SK-N-SH (cell line): ENCODE measurements at regions not wholly inside any gene's neighbourhood (a gene's known extent, or its start where the extent isn't known, plus 50 kb on each side); places are given as distances from the start of the nearest gene placed in this dataset.
A peak's percentile ranks its signal among the peaks of the same experiment; 100 is the strongest.
"Not testable (repeated sequence)": the region's sequence is repeated elsewhere in the genome, so short reads cannot be mapped to it uniquely, and the experiment has no call there.

Experiments used
- CTCF ChIA-PET: fragments of 300-600, 350-600 bp; formaldehyde crosslinking; extraction: SDS; loops from one replicate; lab custom pipeline; 2021; lab: Yijun Ruan, JAX
- POLR2A ChIA-PET: fragments of 350-600 bp; sonication (Branson Sonifier 250); formaldehyde crosslinking; extraction: SDS; loops from one replicate; lab custom pipeline; 2020; ENCODE audit warnings: antibody characterized with exemption, inconsistent platforms; lab: Yijun Ruan, JAX
- DNase-seq: peaks from one replicate; pipeline ENCODE4 v3.0.0; 2012
- H2AFZ ChIP-seq: fragments of 200-600 bp; sonication (generic); 2 replicates; pipeline ENCODE4 v1.8.1; 2016; ENCODE audit warnings: antibody characterized with exemption, mild to moderate bottlenecking, low read depth
- H3F3A ChIP-seq: fragments of 200-600 bp; sonication (generic); replicated peaks from 2 replicates; pipeline ENCODE3; 2016; ENCODE audit warnings: antibody characterized with exemption, mild to moderate bottlenecking; ENCODE audit not compliant: insufficient read depth
- H3K27ac ChIP-seq, 2 experiments: fragments of 200-500 bp in 1 of 2; fragments of 200-600 bp in 1 of 2; sonication (Bioruptor generic) in 1 of 2; sonication (generic), shearing (Covaris generic) in 1 of 2; 2 replicates each; pipeline versions ENCODE4 v1.5.1 to v1.6.1; 2014 to 2016; ENCODE audit warnings: low read depth in 2 of 2, inconsistent platforms in 1 of 2, low read length in 1 of 2, mild to moderate bottlenecking in 1 of 2, mixed read lengths in 1 of 2
- H3K27me3 ChIP-seq: fragments of 200-600 bp; sonication (generic), shearing (Covaris generic); 2 replicates; pipeline ENCODE4 v1.6.1; 2016; ENCODE audit warnings: mixed run types; ENCODE audit not compliant: insufficient read depth
- H3K36me3 ChIP-seq, 2 experiments: fragments of 200-500 bp in 1 of 2; fragments of 200-600 bp in 1 of 2; sonication (Bioruptor generic) in 1 of 2; sonication (generic) in 1 of 2; replicated peaks in 1 of 2; 2 replicates each; pipeline versions ENCODE3 to v1.5.1; 2014 to 2016; ENCODE audit warnings: low read length in 1 of 2, mild to moderate bottlenecking in 1 of 2; ENCODE audit not compliant: insufficient read depth in 2 of 2, control insufficient read depth in 1 of 2
- H3K4me1 ChIP-seq, 2 experiments: fragments of 200-500 bp in 1 of 2; fragments of 200-600 bp in 1 of 2; sonication (Bioruptor generic) in 1 of 2; sonication (generic), shearing (Covaris generic) in 1 of 2; 2 replicates each; pipeline versions ENCODE4 v1.5.1 to v1.6.1; 2014 to 2016; ENCODE audit warnings: low read depth in 1 of 2, low read length in 1 of 2, mixed run types in 1 of 2; ENCODE audit not compliant: insufficient read depth in 2 of 2, control insufficient read depth in 1 of 2
- H3K4me2 ChIP-seq: fragments of 200-600 bp; sonication (generic), shearing (Covaris generic); 2 replicates; pipeline ENCODE4 v1.6.1; 2017; ENCODE audit warnings: mixed run types
- H3K4me3 ChIP-seq, 2 experiments: fragments of 200-500 bp in 1 of 2; fragments of 200-600 bp in 1 of 2; sonication (Bioruptor generic) in 1 of 2; sonication (generic), shearing (Covaris generic) in 1 of 2; 2 replicates each; pipeline versions ENCODE4 v1.5.1 to v1.8.1; 2014 to 2016; ENCODE audit warnings: low read depth in 2 of 2, inconsistent platforms in 1 of 2, low read length in 1 of 2, mild to moderate bottlenecking in 1 of 2, mixed read lengths in 1 of 2, moderate library complexity in 1 of 2
- H3K79me2 ChIP-seq: fragments of 200-600 bp; sonication (generic); 2 replicates; pipeline ENCODE4 v1.8.1; 2017; ENCODE audit warnings: mild to moderate bottlenecking; ENCODE audit not compliant: insufficient read depth
- H3K9ac ChIP-seq: fragments of 200-600 bp; sonication (generic); 2 replicates; pipeline ENCODE4 v1.6.1; 2017; ENCODE audit warnings: mixed run types
- H3K9me2 ChIP-seq: fragments of 200-600 bp; sonication (generic); 2 replicates; pipeline ENCODE4 v1.6.1; 2017; ENCODE audit warnings: mixed run types
- H3K9me3 ChIP-seq: fragments of 200-600 bp; sonication (generic); 2 replicates; pipeline ENCODE4 v1.6.1; 2017; ENCODE audit warnings: mixed run types, mild to moderate bottlenecking, moderate library complexity
- H4K20me1 ChIP-seq: fragments of 200-600 bp; sonication (generic); 2 replicates; pipeline ENCODE4 v1.6.1; 2017; ENCODE audit warnings: mild to moderate bottlenecking, mixed run types; ENCODE audit not compliant: insufficient read depth
- ELF1 ChIP-seq: IDR thresholded peaks from 2 replicates; pipeline ENCODE4 v1.4.0; 2012
- EP300 ChIP-seq, 2 experiments: IDR thresholded peaks; 2 replicates each; pipeline versions ENCODE4 v1.4.0 to v1.6.1; 2012; ENCODE audit warnings: borderline replicate concordance in 1 of 2, low read depth in 1 of 2, low read length in 1 of 2
- GATA2 ChIP-seq: sonication (generic); formaldehyde crosslinking; IDR thresholded peaks from 2 replicates; pipeline ENCODE4 v1.5.0; 2020; ENCODE audit warnings: mild to moderate bottlenecking, missing genetic modification reagents
- MEF2A ChIP-seq: IDR thresholded peaks from 2 replicates; pipeline ENCODE4 v1.4.0; 2012; ENCODE audit warnings: low read depth, borderline replicate concordance
- RFX5 ChIP-seq: IDR thresholded peaks from 2 replicates; pipeline ENCODE4 v1.6.1; 2012; ENCODE audit warnings: mild to moderate bottlenecking, improper control_type of control experiment, low read length
- TAF1 ChIP-seq: IDR thresholded peaks from 2 replicates; pipeline ENCODE4 v1.6.1; 2012; ENCODE audit warnings: low read depth, mild to moderate bottlenecking, low read length, moderate library complexity, borderline replicate concordance
- WGBS: methylation state at CpG from one replicate; pipeline ENCODE4 v1.1.6; 2017; ENCODE audit warnings: low lambda C conversion rate; 5-methylcytosine and 5-hydroxymethylcytosine counted together
- TF ChIP-seq, protein P1 (sequence below): fragments of 150-350 bp; IDR thresholded peaks from 2 replicates; pipeline ENCODE4 v1.6.1; 2016; ENCODE audit warnings: mild to moderate bottlenecking, low read depth, low read length
- TF ChIP-seq, protein P2 (sequence below): fragments of 200-600 bp; sonication (generic); IDR thresholded peaks from 2 replicates; pipeline ENCODE4 v1.6.1; 2017; ENCODE audit warnings: antibody characterized with exemption, mild to moderate bottlenecking, moderate library complexity

DNA sequence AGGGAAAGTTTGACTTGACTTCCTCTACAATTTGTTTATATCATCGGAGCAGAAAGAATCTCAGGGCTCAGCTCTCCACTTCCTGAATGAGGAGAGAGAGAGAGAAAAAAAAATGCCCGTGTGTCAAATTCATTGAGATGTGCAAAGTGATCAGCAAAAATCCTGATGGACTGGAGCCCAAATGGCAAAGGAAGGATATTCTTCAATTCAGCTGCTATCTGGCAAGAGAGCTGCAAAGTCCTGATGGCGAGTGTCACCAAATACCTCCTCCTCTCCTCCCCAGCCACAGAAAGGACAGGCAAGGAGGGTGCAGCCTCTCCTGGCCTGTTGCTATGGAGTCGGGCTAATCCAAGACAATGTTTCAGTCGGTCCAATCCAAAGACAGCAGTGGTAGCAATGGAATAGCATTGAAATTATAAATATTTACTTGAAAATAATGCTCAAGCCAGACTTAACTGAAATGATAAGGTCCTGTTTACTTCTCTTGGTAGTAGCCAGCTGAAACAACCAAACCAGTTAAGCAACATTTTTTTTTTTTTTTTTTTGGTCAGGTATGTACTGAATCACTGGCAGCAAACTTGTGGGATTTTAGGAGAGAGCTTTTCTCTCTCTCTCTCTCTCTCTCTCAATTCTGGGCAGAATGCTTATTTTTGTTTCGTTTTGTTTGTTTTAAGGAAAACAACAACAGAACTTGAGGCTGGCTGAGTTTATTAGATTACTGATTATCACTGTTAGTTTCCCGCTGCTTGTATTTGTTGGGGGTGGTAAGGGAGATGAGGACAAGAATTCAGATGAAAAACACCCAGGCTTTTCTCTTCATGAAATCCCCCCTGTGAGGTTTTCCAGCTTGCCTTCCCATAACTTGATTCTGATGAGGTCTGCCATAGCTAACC, 204.2 kb downstream of the BCAS1 start:
- H3K27ac ChIP-seq: peak overlapping the region; percentile 90
- peak; percentile 19 for DNase-seq
- H4K20me1 ChIP-seq: no peaks in the 10 kb centered on the region
- H2AFZ ChIP-seq: peak overlapping the region; percentile 54
- no peaks in the 10 kb centered on the region for H3K27me3 ChIP-seq
- ChIA-PET CTCF (interaction anchor here (0.6 to 2.6 kb wide), 10 partner anchors 19 to 291 kb away, joined by 3 to 17 read pairs (median 4); partner anchors contain the start of gene ZNF217), POLR2A (interaction anchor here (0.6 kb wide), 1 partner anchor 128 kb away, joined by 3 read pairs; no protein-coding TSS in a partner anchor)
- WGBS: 11% methylated on average over 7 of the region's 7 CpGs
- H3K4me2 ChIP-seq: peak overlapping the region; percentile 63
- H3F3A ChIP-seq: peaks cover 24% of the 10 kb centered on the region
- peaks cover 16 to 43% of the 10 kb centered on the region in 2 experiments for H3K4me1 ChIP-seq
- H3K79me2 ChIP-seq: no peaks in the 10 kb centered on the region
- TF ChIP-seq, protein P1, sequence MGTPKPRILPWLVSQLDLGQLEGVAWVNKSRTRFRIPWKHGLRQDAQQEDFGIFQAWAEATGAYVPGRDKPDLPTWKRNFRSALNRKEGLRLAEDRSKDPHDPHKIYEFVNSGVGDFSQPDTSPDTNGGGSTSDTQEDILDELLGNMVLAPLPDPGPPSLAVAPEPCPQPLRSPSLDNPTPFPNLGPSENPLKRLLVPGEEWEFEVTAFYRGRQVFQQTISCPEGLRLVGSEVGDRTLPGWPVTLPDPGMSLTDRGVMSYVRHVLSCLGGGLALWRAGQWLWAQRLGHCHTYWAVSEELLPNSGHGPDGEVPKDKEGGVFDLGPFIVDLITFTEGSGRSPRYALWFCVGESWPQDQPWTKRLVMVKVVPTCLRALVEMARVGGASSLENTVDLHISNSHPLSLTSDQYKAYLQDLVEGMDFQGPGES: no peak
- TF ChIP-seq, protein P2, sequence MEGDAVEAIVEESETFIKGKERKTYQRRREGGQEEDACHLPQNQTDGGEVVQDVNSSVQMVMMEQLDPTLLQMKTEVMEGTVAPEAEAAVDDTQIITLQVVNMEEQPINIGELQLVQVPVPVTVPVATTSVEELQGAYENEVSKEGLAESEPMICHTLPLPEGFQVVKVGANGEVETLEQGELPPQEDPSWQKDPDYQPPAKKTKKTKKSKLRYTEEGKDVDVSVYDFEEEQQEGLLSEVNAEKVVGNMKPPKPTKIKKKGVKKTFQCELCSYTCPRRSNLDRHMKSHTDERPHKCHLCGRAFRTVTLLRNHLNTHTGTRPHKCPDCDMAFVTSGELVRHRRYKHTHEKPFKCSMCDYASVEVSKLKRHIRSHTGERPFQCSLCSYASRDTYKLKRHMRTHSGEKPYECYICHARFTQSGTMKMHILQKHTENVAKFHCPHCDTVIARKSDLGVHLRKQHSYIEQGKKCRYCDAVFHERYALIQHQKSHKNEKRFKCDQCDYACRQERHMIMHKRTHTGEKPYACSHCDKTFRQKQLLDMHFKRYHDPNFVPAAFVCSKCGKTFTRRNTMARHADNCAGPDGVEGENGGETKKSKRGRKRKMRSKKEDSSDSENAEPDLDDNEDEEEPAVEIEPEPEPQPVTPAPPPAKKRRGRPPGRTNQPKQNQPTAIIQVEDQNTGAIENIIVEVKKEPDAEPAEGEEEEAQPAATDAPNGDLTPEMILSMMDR: no peak
- TF ChIP-seq MEF2A (no peak; the same call in 1 of the 2 replicates), RFX5 (no peak), ELF1 (peak; percentile 45), TAF1 (peak; percentile 7; the same call in 1 of the 2 replicates)
- TF ChIP-seq, all 33 proteins: peak for 2
- Histone ChIP-seq H3K36me3 (no peaks in the 10 kb centered on the region), H3K9me2 (no peaks in the 10 kb centered on the region), H3K9me3 (no peaks in the 10 kb centered on the region), H3K9ac (peak overlapping the region; percentile 69), H3K4me3 (no peak overlapping the region)

DNA sequence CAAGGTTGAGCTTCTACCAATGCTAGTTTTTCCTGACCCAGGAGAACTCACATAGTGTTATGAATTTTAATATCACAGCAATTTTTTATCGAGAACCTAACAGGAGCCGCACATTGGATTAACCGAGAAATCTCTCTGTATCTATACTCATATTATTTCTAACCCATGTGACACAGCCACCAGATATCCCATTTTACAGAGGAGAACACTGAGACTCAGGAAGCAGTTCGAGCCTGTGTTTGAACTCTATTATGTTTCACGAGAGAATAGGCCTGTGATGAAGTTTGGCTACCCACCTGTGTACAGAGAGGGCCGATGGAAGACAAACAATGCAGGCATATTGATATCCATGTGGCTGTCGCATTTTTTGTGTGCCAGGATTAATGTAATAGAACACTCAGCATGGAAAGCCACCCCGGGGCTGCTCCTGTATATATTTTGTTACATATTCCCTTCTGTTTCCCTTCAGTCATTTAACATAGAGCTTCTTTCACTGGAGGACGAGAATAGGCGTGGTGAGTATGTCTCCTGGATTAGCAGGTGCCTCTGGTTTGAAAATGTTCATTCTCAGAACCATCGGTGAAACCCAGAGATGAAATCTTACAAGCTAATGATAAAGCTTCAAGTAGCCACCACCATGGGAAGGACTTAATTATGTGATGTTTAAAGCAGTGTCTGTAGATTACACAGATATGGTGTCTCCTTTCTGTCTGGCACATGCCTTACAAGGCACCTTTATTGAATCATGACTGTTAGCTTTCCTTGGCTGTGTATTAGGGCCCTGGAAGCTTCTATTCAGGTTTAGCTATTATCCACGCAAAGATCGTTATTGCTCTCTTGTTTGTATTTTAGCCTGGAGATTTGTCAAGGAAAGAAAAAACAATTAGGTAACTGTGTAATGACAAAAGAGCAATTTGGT, 205.4 kb downstream of the BCAS1 start:
- CTCF ChIA-PET: interaction anchor here (0.8 to 2.6 kb wide), 8 partner anchors 33 to 290 kb away, joined by 3 to 17 read pairs (median 4); partner anchors contain the start of gene ZNF217
- H3K36me3 ChIP-seq, DNase-seq, H3K27me3 ChIP-seq, H3K4me3 ChIP-seq, H3K9me2 ChIP-seq, H4K20me1 ChIP-seq, H3K79me2 ChIP-seq, H3K9me3 ChIP-seq: not testable (repeated sequence)
- Histone ChIP-seq H3K4me2 (peak overlapping the region; percentile 63), H2AFZ (peak overlapping the region; percentile 54), H3K27ac (peak overlapping the region; percentile 90), H3K9ac (peak overlapping the region; percentile 69), H3K4me1 (peaks cover 14 to 34% of the 10 kb centered on the region in 2 experiments), H3F3A (peaks cover 15% of the 10 kb centered on the region)
- WGBS: 66% methylated on average over 13 of the region's 13 CpGs
- POLR2A ChIA-PET: interaction anchor here (0.6 kb wide), 1 partner anchor 127 kb away, joined by 3 read pairs; no protein-coding TSS in a partner anchor
- TF ChIP-seq EP300 (IDR thresholded peaks at IDR 0.05; ENCODE audit: borderline replicate concordance in 1 of 2, low read depth in 1 of 2, low read length in 1 of 2) (peak in 1 of 2 experiments; percentile 42; a peak in 1 of 4 replicates), GATA2 (CRISPR knock-in tag) (peak; percentile 76)

DNA sequence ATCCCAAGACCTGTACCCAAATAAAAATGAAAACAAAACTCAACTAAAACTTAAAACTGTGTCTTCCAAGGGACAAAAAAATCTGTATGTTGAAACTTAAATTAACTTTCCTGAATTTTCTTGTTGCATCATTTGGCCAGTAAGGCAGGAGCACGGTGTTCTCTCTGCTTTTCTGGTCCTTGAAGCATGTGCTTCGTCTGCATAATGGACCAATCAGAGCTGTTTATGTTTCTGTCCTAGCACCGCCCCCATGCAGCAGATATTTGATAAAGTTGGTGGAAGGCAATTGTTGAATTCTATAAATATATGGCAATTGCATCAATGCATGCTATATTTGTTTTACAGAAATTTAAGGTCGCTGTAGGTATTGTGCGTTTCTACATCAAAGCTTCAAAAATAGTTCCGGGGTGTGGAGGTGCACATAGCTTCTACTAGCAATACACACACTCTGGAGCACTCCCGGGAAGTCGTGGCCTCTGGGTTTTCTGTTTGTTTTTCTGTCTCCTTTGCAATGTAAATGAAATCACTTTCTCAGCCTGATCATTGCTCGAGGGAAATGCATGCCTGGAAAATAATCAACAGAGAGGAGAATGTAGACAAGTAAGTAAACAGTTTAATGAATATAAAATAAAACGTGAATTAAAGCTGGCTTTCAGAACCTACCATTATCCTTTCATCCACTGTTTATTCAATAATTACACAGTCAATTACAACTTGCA, 206.3 kb downstream of the BCAS1 start:
- Histone ChIP-seq H3K4me1 (peaks cover 14 to 26% of the 10 kb centered on the region in 2 experiments), H3K27ac (peak overlapping the region in 1 of 2 experiments; percentile 90; a peak in 2 of 4 replicates)
- H3F3A ChIP-seq, H4K20me1 ChIP-seq, DNase-seq, H3K4me3 ChIP-seq, H3K4me2 ChIP-seq, POLR2A ChIA-PET, H3K9me3 ChIP-seq, H3K36me3 ChIP-seq, H3K27me3 ChIP-seq, H3K9me2 ChIP-seq, H3K9ac ChIP-seq, H2AFZ ChIP-seq, H3K79me2 ChIP-seq: not testable (repeated sequence)
- CTCF ChIA-PET: interaction anchor here (1.0 to 2.2 kb wide), 3 partner anchors 34 to 53 kb away, joined by 3 to 8 read pairs (median 3); no protein-coding TSS in a partner anchor
- 87% methylated on average over 10 of the region's 10 CpGs for WGBS
